ENCODE measurements at regions not wholly inside any gene's neighbourhood (a gene's known extent, or its start where the extent isn't known, plus 50 kb on each side); places are given as distances from the start of the nearest gene placed in this dataset.

- no peak for TF ChIP-seq CTCF (IDR thresholded peaks at IDR 0.05; ENCODE audit: unreplicated experiment)
- Mint-ChIP-seq H3K27me3 (ENCODE audit: low read depth) (no peaks in the 10 kb centered on the region), H3K27ac (no peak overlapping the region), H3K4me1 (peaks cover 10% of the 10 kb centered on the region), H3K36me3 (peaks cover 8% of the 10 kb centered on the region), H3K9me3 (peaks cover 15% of the 10 kb centered on the region), H3K4me3 (no peak overlapping the region)
- DNase-seq (ENCODE audit: low spot score in 2 of 2, unreplicated experiment in 2 of 2) = no peak
Measured at GRCh38 chr6:130620338-130620781, 206.8 kb upstream of the SMLR1 start.

GRCh38 chr6:130622142-130622541 lies 205.1 kb upstream of the SMLR1 start:
- peaks cover 19% of the 10 kb centered on the region for H3K4me1 Mint-ChIP-seq
- H3K9me3 Mint-ChIP-seq = peaks cover 15% of the 10 kb centered on the region
- DNase-seq (ENCODE audit: low spot score in 2 of 2, unreplicated experiment in 2 of 2) = no peak
- H3K27ac Mint-ChIP-seq = no peak overlapping the region
- no peak for TF ChIP-seq CTCF (IDR thresholded peaks at IDR 0.05; ENCODE audit: unreplicated experiment)
- H3K4me3 Mint-ChIP-seq = no peak overlapping the region
- H3K27me3 Mint-ChIP-seq (ENCODE audit: low read depth) = no peaks in the 10 kb centered on the region
- H3K36me3 Mint-ChIP-seq = peaks cover 8% of the 10 kb centered on the region

GRCh38 chr6:130624046-130624445 lies 203.2 kb upstream of the SMLR1 start:
- Mint-ChIP-seq H3K4me3 (no peak overlapping the region), H3K4me1 (peaks cover 18% of the 10 kb centered on the region), H3K36me3 (peaks cover 8% of the 10 kb centered on the region), H3K27ac (no peak overlapping the region), H3K9me3 (peaks cover 15% of the 10 kb centered on the region), H3K27me3 (ENCODE audit: low read depth) (no peaks in the 10 kb centered on the region)
- no peak for DNase-seq (ENCODE audit: low spot score in 2 of 2, unreplicated experiment in 2 of 2)
- TF ChIP-seq CTCF (IDR thresholded peaks at IDR 0.05; ENCODE audit: unreplicated experiment) = no peak

GRCh38 chr6:130625825-130626527 lies 201.2 kb upstream of the SMLR1 start:
- TF ChIP-seq CTCF (IDR thresholded peaks at IDR 0.05; ENCODE audit: unreplicated experiment) = no peak
- Mint-ChIP-seq H3K4me1 (peaks cover 9% of the 10 kb centered on the region), H3K4me3 (no peak overlapping the region), H3K9me3 (peaks cover 15% of the 10 kb centered on the region), H3K36me3 (peaks cover 8% of the 10 kb centered on the region), H3K27me3 (ENCODE audit: low read depth) (no peaks in the 10 kb centered on the region), H3K27ac (no peak overlapping the region)
- DNase-seq (ENCODE audit: low spot score in 2 of 2, unreplicated experiment in 2 of 2) = no peak

- Mint-ChIP-seq H3K27me3 (ENCODE audit: low read depth) (no peaks in the 10 kb centered on the region), H3K9me3 (no peaks in the 10 kb centered on the region), H3K4me3 (no peak overlapping the region), H3K4me1 (peaks cover 20% of the 10 kb centered on the region), H3K27ac (no peak overlapping the region), H3K36me3 (no peaks in the 10 kb centered on the region)
- no peak for TF ChIP-seq CTCF (IDR thresholded peaks at IDR 0.05; ENCODE audit: unreplicated experiment)
- no peak for DNase-seq (ENCODE audit: low spot score in 2 of 2, unreplicated experiment in 2 of 2)
Measured at GRCh38 chr6:130628862-130629261, 198.3 kb upstream of the SMLR1 start.

Measured in mesothelial cell of epicardium (in vitro differentiated cells).